Astrocyte of the cerebellum (primary cell): ENCODE measurements at regions not wholly inside any gene's neighbourhood (a gene's known extent, or its start where the extent isn't known, plus 50 kb on each side); places are given as distances from the start of the nearest gene placed in this dataset.

Source experiments
- DNase-seq: peaks from one replicate; pipeline ENCODE4 v3.0.0-alpha.2; 2011; ENCODE audit warnings: low read depth
- H3K4me3 ChIP-seq: 2 replicates; pipeline ENCODE4 v1.5.1; 2011; ENCODE audit warnings: mild to moderate bottlenecking, low read depth, low read length, moderate library complexity
- in situ Hi-C: cut with HindIII; loops from 2 replicates; pipeline ENCODE4 v1.10.0; 2017; ENCODE audit warnings: low sequenced_read_pairs
- TF ChIP-seq, protein P1 (sequence below): IDR thresholded peaks from 2 replicates; pipeline ENCODE4 v1.5.1; 2012; ENCODE audit warnings: low read length, low read depth, moderate library complexity, mild to moderate bottlenecking; ENCODE audit errors: missing control alignments

DNA sequence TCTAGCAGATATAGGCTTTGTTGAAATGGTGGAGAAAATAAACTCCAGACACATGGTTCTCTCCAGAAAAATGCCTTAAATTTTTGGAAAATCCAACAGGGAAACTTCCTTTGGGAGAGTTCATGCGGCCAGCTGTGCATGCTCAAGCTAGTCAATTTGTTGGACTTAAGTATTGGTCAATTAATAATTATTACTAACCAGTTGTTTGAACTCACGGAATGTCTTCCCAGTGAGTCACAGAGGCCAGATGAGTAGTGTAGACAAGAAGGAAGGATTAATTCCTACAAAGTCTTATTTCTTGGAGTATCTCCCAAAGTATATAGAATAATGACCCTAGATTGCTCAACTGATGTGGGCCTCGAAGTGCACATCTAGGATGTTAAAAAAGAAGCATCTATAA lies 103.6 kb downstream of the MACIR start:
- no peak for DNase-seq
- in situ Hi-C loops: no loop called here
- TF ChIP-seq, protein P1, sequence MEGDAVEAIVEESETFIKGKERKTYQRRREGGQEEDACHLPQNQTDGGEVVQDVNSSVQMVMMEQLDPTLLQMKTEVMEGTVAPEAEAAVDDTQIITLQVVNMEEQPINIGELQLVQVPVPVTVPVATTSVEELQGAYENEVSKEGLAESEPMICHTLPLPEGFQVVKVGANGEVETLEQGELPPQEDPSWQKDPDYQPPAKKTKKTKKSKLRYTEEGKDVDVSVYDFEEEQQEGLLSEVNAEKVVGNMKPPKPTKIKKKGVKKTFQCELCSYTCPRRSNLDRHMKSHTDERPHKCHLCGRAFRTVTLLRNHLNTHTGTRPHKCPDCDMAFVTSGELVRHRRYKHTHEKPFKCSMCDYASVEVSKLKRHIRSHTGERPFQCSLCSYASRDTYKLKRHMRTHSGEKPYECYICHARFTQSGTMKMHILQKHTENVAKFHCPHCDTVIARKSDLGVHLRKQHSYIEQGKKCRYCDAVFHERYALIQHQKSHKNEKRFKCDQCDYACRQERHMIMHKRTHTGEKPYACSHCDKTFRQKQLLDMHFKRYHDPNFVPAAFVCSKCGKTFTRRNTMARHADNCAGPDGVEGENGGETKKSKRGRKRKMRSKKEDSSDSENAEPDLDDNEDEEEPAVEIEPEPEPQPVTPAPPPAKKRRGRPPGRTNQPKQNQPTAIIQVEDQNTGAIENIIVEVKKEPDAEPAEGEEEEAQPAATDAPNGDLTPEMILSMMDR: no peak

DNA sequence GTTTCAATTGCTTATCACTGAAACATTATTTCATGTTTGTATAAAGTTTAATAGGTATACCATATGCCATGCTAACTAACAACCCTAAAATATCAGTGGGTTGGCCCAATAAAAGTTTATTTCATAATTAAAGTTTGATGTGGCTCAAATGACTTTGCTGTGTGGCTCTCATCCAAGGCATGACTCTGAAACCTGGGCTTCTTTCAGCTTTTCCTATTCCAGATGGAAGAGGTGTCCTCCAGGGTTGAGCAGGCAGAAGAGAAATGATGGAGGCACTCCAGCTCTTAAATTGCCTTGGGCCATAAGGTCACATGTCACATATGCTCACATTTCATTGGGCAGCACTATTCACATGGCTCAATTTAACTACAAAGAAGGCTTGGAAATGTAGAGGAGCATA lies 101.9 kb downstream of the MACIR start:
- TF ChIP-seq, protein P1: no peak
- DNase-seq: no peak
- no peak overlapping the region for H3K4me3 ChIP-seq
- in situ Hi-C loops: no loop called here

More for the DNA sequence above, 103.6 kb downstream of the MACIR start:
- no peak overlapping the region for H3K4me3 ChIP-seq

DNA sequence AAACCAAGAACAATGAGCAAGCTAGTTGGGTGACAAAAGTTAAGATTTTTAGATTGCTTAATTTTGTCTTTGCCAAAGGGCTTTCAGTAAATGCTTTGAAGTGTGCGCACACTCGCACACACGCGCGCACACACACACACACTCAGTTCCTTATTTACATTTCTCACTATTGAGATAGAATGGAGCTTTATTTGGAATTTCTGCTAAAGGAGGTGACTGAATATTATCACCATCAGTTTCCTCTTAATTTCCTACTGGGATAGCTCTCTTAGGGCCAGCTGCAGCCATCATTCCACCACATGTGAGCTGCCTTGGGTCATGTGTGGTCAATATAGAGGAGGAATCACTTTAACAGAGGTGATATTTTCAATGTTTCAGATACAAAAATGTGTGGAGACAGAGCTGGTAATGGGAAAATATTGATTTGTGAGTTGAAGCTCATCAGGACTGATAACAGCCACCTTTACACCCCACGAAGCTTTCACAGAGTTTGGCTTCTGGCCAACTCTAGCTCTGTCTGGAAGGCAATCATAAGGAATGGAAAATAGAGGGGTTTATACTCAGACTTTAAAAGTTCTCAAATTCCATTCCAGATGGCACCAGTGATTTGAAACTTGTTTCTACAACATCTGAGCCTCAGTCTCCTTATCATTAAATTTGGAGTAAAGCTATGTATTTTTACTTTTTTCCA lies 99.9 kb downstream of the MACIR start:
- TF ChIP-seq, protein P1: no peak
- no peak overlapping the region for H3K4me3 ChIP-seq
- in situ Hi-C loops: loop anchor here (5.0 kb wide), 1 partner anchor 36 kb away; no protein-coding TSS in a partner anchor
- DNase-seq: no peak

DNA sequence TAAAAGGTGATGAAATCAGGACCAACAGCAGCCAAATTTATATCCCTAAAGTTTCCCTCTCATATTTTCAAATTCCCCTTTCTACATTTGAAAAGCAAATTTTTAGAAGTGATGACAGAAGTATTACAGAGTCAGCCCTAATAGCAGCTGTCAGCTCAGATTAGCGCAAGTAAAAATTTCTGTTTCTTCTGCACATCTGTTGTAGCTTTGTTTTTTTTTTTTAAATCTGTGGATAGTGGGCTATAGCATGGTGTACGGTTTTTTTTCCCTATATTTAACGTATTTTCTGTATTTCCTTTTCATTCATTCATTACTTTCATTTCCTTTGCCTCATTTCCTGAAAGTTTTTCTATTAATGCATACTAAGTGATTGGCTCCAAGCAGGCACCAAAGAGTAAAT lies 99.1 kb downstream of the MACIR start:
- in situ Hi-C loops: loop anchor here (5.0 kb wide), 1 partner anchor 35 kb away; no protein-coding TSS in a partner anchor
- no peak overlapping the region for H3K4me3 ChIP-seq
- DNase-seq: no peak
- TF ChIP-seq, protein P1: no peak

DNA sequence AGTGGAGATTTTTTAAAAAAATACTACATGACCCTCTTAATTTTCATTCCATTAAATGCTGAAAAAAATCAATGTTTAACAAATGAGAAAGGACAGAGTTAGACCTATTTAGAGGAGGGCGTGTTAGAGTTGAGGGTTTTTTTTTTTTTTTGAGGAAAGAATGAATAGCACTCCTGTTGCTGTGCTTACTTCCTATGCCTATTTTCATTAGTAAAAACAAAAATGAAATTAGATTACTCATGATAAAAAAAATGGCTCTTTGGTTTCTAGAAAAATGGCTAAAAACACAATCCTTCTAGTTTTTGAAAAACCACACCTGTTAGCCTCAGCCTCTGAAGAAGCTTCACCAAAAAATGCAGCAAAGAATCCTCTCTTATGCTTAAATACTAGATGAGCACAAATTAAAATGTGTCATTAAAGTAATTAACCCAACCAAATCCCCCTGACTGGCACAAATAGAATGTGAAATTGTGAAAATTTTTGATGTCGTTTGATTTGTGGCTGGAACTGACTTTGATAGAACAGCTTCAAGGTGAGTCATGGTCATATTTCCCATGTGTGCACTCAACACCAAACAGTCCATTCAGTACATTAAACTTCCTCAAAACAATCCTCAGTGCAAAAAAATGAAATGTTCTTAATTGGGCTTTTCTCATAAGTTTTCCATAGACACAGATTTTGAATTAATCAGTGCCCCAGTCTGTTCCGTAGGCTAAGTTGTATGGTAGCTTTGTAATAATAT lies 98.0 kb downstream of the MACIR start:
- H3K4me3 ChIP-seq: no peak overlapping the region
- TF ChIP-seq, protein P1: no peak
- in situ Hi-C loops: loop anchor here (5.0 kb wide), 1 partner anchor 34 kb away; no protein-coding TSS in a partner anchor
- DNase-seq: no peak

DNA sequence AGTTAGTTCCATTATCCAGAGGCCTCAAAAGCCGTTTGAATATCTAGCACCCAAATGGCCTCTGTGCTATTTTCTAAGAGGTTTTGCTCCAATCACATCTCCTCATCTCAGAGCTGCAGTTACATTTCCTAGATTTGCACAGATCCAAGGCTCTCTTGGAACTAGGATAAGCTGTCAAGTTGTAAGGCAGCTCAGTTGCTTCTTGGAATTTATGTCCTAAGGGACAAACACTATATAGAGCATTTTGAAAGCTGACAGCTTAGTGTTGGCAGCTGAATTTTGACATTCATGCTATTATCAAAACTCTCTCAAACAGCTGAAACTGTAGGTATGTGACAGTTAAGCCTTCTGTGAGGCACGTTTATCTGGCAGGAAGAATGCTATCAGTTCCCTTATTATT lies 97.0 kb downstream of the MACIR start:
- in situ Hi-C loops: loop anchor here (5.0 kb wide), 1 partner anchor 33 kb away; no protein-coding TSS in a partner anchor
- H3K4me3 ChIP-seq: no peak overlapping the region
- TF ChIP-seq, protein P1: no peak
- no peak for DNase-seq
